OCI-LY3 (cell line): ENCODE measurements at regions not wholly inside any gene's neighbourhood (a gene's known extent, or its start where the extent isn't known, plus 50 kb on each side); places are given as distances from the start of the nearest gene placed in this dataset.

Experiments
- H2AFZ ChIP-seq: fragments of 200-600, 300-600 bp; shearing (Covaris generic); 2 replicates; pipeline ENCODE4 v1.6.0; 2014; ENCODE audit warnings: antibody characterized with exemption, low read depth, low read length
- H3K27ac ChIP-seq: fragments of 200-600, 300-600 bp; sonication (generic); 2 replicates; pipeline ENCODE4 v1.5.1; 2014; ENCODE audit warnings: mild to moderate bottlenecking, low read length, moderate library complexity, mixed read lengths
- H3K27me3 ChIP-seq: fragments of 200-600, 300-600 bp; sonication (generic); 2 replicates; pipeline ENCODE4 v1.6.1; 2014; ENCODE audit warnings: low read depth, low read length, mixed read lengths
- H3K36me3 ChIP-seq: fragments of 200-600, 300-600 bp; sonication (generic); replicated peaks from 2 replicates; pipeline ENCODE3; 2014; ENCODE audit warnings: low read depth, low read length, mixed read lengths
- H3K4me1 ChIP-seq: fragments of 300-600, 200-600 bp; sonication (generic); 2 replicates; pipeline ENCODE4 v1.6.1; 2014; ENCODE audit warnings: low read length, mixed read lengths
- H3K4me2 ChIP-seq: fragments of 200-600, 300-600 bp; sonication (generic); 2 replicates; pipeline ENCODE4 v1.6.1; 2014; ENCODE audit warnings: low read length, mixed read lengths
- H3K4me3 ChIP-seq: fragments of 300-600, 200-600 bp; sonication (generic); 2 replicates; pipeline ENCODE4 v1.5.1; 2014; ENCODE audit warnings: antibody characterized with exemption, mild to moderate bottlenecking, low read length, moderate library complexity
- H3K79me2 ChIP-seq: fragments of 300-600, 200-600 bp; shearing (Covaris generic); 2 replicates; pipeline ENCODE4 v1.6.1; 2014; ENCODE audit warnings: mild to moderate bottlenecking, low read length, mixed read lengths
- H3K9ac ChIP-seq: fragments of 300-600, 200-600 bp; shearing (Covaris generic); 2 replicates; pipeline ENCODE4 v1.6.0; 2014; ENCODE audit warnings: mild to moderate bottlenecking, low read length, moderate library complexity
- H3K9me3 ChIP-seq: fragments of 200-600, 300-600 bp; shearing (Covaris generic); 2 replicates; pipeline ENCODE4 v1.6.1; 2014; ENCODE audit warnings: low read length, mixed read lengths; ENCODE audit not compliant: insufficient read depth
- H4K20me1 ChIP-seq: fragments of 200-600, 300-600 bp; sonication (generic); 2 replicates; pipeline ENCODE4 v1.6.1; 2016; ENCODE audit warnings: low read length, mixed read lengths; ENCODE audit not compliant: insufficient read depth
- EZH2phosphoT487 ChIP-seq: fragments of 200-600 bp; shearing (Covaris generic); IDR thresholded peaks from 2 replicates; pipeline ENCODE4 v1.6.1; 2018; ENCODE audit warnings: antibody characterized with exemption, mixed run types, low read depth
- TF ChIP-seq, protein P1 (sequence below): fragments of 200-600, 300-600 bp; sonication (generic); IDR thresholded peaks from 2 replicates; pipeline ENCODE4 v1.5.1; 2014; ENCODE audit warnings: antibody characterized with exemption, low read length, low read depth

DNA sequence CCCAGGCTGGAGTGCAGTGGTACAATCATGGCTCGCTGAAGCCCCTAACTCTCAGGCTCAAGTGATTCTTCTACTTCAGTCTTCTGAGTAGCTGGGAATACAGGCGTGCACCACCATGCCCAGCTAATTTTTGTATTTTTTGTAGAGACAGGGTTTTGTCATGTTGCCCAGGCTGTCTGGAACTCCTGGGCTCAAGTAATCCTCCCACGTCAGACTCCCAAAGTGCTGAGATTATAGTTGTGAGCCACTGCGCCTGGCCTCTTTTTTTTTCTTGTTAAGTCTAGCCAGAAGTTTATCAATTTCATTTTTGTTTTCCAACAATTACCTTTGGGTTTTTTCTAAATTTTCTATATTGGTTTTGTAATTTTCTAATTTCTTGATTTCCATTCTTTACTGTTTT lies 100.6 kb downstream of the GC start:
- Histone ChIP-seq H3K4me2 (no peak overlapping the region), H3K79me2 (no peaks in the 10 kb centered on the region), H4K20me1 (no peaks in the 10 kb centered on the region), H3K36me3 (no peaks in the 10 kb centered on the region), H3K4me1 (no peaks in the 10 kb centered on the region), H3K9ac (no peak overlapping the region), H3K4me3 (no peak overlapping the region), H3K27ac (no peak overlapping the region), H3K9me3 (no peaks in the 10 kb centered on the region), H2AFZ (no peak overlapping the region), H3K27me3 (no peaks in the 10 kb centered on the region)
- TF ChIP-seq, protein P1, sequence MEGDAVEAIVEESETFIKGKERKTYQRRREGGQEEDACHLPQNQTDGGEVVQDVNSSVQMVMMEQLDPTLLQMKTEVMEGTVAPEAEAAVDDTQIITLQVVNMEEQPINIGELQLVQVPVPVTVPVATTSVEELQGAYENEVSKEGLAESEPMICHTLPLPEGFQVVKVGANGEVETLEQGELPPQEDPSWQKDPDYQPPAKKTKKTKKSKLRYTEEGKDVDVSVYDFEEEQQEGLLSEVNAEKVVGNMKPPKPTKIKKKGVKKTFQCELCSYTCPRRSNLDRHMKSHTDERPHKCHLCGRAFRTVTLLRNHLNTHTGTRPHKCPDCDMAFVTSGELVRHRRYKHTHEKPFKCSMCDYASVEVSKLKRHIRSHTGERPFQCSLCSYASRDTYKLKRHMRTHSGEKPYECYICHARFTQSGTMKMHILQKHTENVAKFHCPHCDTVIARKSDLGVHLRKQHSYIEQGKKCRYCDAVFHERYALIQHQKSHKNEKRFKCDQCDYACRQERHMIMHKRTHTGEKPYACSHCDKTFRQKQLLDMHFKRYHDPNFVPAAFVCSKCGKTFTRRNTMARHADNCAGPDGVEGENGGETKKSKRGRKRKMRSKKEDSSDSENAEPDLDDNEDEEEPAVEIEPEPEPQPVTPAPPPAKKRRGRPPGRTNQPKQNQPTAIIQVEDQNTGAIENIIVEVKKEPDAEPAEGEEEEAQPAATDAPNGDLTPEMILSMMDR: no peak
- no peak for TF ChIP-seq EZH2phosphoT487

DNA sequence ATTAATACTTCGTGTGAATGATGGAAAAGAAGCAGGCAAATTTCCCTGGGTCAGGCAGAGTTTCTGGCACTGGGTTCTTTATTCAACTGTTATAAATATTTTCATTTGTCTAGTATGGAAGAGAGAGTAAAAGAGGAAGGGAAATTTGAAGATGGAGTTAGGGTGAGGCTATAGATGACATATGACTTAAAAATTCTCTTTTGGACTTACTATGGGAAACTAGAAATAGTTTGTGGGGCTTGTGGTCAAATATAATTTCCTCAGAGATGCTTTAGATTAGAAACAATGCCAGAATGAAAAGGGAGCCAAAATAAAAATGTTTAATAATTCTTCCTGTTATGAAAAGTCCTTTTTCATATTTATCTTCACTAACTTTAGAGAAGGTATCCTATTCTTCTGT lies 103.2 kb downstream of the GC start:
- no peak for TF ChIP-seq EZH2phosphoT487
- TF ChIP-seq, protein P1: no peak
- no peaks in the 10 kb centered on the region for H3K4me1 ChIP-seq

DNA sequence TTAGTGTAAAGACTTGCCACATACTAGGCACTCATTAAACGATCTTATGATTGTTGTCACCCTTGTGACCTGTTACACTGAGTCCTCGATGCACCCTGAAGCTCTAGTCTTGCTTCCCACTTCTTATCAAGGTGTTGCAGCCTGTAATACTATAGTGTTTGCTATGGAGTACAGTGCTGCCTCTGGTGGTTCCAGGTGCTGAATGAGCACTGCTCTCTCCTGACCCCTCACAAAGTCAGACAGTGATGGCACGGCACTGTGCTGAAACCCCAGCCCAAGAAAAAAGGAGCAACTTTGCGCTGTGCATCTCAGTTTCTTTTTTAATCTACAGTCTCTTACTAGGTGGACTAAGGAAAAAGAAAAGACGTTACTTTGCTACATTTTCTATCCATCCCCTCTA lies 106.3 kb downstream of the GC start:
- Histone ChIP-seq H3K4me2 (no peak overlapping the region), H3K9ac (no peak overlapping the region), H3K36me3 (no peaks in the 10 kb centered on the region), H4K20me1 (no peaks in the 10 kb centered on the region), H3K27ac (no peak overlapping the region), H3K27me3 (no peaks in the 10 kb centered on the region), H2AFZ (no peak overlapping the region), H3K4me3 (no peak overlapping the region), H3K9me3 (no peaks in the 10 kb centered on the region), H3K79me2 (no peaks in the 10 kb centered on the region), H3K4me1 (no peaks in the 10 kb centered on the region)
- TF ChIP-seq, protein P1: no peak
- no peak for TF ChIP-seq EZH2phosphoT487

More for the DNA sequence above, 103.2 kb downstream of the GC start:
- no peaks in the 10 kb centered on the region for H4K20me1 ChIP-seq
- no peaks in the 10 kb centered on the region for H3K9me3 ChIP-seq
- no peak overlapping the region for H3K27ac ChIP-seq
- H3K36me3 ChIP-seq: no peaks in the 10 kb centered on the region
- H2AFZ ChIP-seq: no peak overlapping the region
- no peaks in the 10 kb centered on the region for H3K27me3 ChIP-seq
- no peaks in the 10 kb centered on the region for H3K79me2 ChIP-seq
- H3K4me3 ChIP-seq: no peak overlapping the region
- H3K4me2 ChIP-seq: no peak overlapping the region
- no peak overlapping the region for H3K9ac ChIP-seq

DNA sequence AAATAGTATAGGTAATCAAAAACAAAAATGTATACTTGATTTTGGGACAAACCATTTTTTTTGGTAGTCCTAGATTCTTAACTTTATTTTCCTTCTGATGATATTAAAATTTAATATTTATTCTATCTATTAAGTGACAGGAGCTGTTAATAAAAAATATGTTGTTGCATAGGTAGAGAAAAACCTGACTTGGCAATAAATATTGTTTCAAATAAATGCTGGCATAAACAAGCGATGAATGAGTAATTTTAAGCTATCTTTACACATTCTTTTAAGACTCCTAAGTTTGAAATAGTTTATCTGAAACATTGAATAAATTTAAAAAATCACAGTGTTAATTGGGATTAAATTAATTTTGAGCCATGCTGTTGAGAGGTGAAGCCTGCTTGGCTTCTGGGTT lies 114.6 kb downstream of the GC start:
- no peaks in the 10 kb centered on the region for H3K27me3 ChIP-seq
- H3K4me2 ChIP-seq: no peak overlapping the region
- no peaks in the 10 kb centered on the region for H3K79me2 ChIP-seq
- TF ChIP-seq, protein P1: no peak
- TF ChIP-seq EZH2phosphoT487: no peak
- H3K9me3 ChIP-seq: no peaks in the 10 kb centered on the region
- no peak overlapping the region for H2AFZ ChIP-seq
- no peak overlapping the region for H3K9ac ChIP-seq
- no peaks in the 10 kb centered on the region for H3K36me3 ChIP-seq
- no peaks in the 10 kb centered on the region for H4K20me1 ChIP-seq
- H3K4me1 ChIP-seq: no peaks in the 10 kb centered on the region
- H3K27ac ChIP-seq: no peak overlapping the region
- H3K4me3 ChIP-seq: no peak overlapping the region
